ENCODE measurements at regions not wholly inside any gene's neighbourhood (a gene's known extent, or its start where the extent isn't known, plus 50 kb on each side); places are given as distances from the start of the nearest gene placed in this dataset.

DNA sequence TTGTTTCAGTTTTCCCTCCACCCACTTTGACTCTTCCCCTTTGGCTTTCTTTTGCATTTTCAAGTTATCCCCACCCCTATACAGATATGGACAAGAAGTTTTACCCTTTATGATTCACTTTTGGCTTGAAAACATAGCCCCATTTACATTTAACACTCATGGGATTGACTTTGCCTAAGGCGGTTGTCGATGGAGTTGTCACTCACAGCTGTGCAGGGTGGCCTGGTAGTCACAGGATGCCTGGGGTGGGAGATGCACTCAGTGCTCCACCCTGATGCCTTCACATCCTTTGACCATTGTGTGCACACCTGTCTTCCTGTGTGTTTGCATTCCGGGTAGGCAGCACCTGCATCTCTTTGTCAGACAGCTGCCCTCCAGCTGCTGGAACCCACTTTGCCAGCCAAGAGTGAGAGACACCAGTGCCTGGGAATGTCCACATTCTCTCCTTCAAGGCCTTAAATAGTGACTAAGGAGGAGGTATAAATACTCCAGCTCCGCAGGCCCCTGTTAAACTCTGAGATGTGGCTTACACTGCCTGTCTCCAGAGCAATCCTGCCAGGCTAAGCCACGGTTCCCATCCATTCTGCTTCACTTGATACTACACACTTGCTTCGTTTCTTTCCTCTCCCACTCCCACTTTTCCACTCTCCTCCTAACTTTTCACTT, 191.5 kb upstream of the SLC24A5 start:
- H3K27me3 ChIP-seq: no peaks in the 10 kb centered on the region
- no peak overlapping the region for H3K9ac ChIP-seq
- H3K9me3 ChIP-seq (ENCODE audit: low read depth): no peaks in the 10 kb centered on the region
- H3K4me1 ChIP-seq: no peaks in the 10 kb centered on the region
- no peaks in the 10 kb centered on the region for H3K4me1 Mint-ChIP-seq
- H3K79me2 ChIP-seq (ENCODE audit: low read depth): no peaks in the 10 kb centered on the region
- H3K36me3 Mint-ChIP-seq: no peaks in the 10 kb centered on the region
- no peak for DNase-seq (ENCODE audit: low spot score)
- no peak overlapping the region for H3K4me3 Mint-ChIP-seq
- H3K4me2 ChIP-seq: no peak overlapping the region
- no peaks in the 10 kb centered on the region for H3K9me3 Mint-ChIP-seq
- no peaks in the 10 kb centered on the region for H3K36me3 ChIP-seq
- no peaks in the 10 kb centered on the region for H4K20me1 ChIP-seq (ENCODE audit: low read depth)
- no peak overlapping the region for H3K27ac ChIP-seq
- TF ChIP-seq EZH2phosphoT487 (IDR thresholded peaks at IDR 0.05): no peak
- TF ChIP-seq, protein P1, sequence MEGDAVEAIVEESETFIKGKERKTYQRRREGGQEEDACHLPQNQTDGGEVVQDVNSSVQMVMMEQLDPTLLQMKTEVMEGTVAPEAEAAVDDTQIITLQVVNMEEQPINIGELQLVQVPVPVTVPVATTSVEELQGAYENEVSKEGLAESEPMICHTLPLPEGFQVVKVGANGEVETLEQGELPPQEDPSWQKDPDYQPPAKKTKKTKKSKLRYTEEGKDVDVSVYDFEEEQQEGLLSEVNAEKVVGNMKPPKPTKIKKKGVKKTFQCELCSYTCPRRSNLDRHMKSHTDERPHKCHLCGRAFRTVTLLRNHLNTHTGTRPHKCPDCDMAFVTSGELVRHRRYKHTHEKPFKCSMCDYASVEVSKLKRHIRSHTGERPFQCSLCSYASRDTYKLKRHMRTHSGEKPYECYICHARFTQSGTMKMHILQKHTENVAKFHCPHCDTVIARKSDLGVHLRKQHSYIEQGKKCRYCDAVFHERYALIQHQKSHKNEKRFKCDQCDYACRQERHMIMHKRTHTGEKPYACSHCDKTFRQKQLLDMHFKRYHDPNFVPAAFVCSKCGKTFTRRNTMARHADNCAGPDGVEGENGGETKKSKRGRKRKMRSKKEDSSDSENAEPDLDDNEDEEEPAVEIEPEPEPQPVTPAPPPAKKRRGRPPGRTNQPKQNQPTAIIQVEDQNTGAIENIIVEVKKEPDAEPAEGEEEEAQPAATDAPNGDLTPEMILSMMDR (IDR thresholded peaks at IDR 0.05): no peak
- TF ChIP-seq EZH2 (IDR thresholded peaks at IDR 0.05): no peak
- peaks cover 2% of the 10 kb centered on the region for H3K27me3 Mint-ChIP-seq (ENCODE audit: insufficient read depth, low read depth)
- no peaks in the 10 kb centered on the region for H3F3A ChIP-seq (ENCODE audit: low read depth)
- H3K4me3 ChIP-seq: no peak overlapping the region
- H3K27ac Mint-ChIP-seq: no peak overlapping the region
- H2AFZ ChIP-seq (replicated peaks): peak overlapping the region; percentile 61

DNA sequence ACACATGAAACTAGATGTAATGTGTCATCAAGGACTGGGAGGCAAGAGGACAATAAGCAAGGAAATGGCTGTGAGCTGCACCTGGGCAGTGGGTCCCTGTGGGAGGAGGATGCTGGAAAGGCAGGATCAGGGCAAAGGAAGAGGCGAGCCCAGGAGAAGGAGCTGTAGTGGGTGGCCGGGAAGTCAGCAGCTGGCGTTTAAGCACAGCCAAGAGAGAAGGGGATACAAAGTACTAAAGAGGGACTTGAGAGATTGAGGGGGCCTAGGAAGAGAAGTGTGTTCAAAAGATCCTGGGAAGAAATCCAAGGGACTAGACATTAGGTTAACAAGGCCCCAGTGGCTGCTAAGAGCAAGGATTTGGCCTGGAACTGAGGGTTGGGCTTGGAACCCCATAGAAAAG, 188.5 kb upstream of the SLC24A5 start:
- Histone ChIP-seq H3K4me2 (no peak overlapping the region), H3F3A (ENCODE audit: low read depth) (no peaks in the 10 kb centered on the region), H2AFZ (replicated peaks) (peak overlapping the region; percentile 3), H3K27ac (no peak overlapping the region), H4K20me1 (ENCODE audit: low read depth) (no peaks in the 10 kb centered on the region), H3K79me2 (ENCODE audit: low read depth) (no peaks in the 10 kb centered on the region), H3K9me3 (ENCODE audit: low read depth) (no peaks in the 10 kb centered on the region), H3K4me3 (no peak overlapping the region), H3K36me3 (no peaks in the 10 kb centered on the region), H3K27me3 (no peaks in the 10 kb centered on the region), H3K4me1 (no peaks in the 10 kb centered on the region), H3K9ac (no peak overlapping the region)
- no peaks in the 10 kb centered on the region for H3K4me1 Mint-ChIP-seq
- H3K27me3 Mint-ChIP-seq (ENCODE audit: insufficient read depth, low read depth): peaks cover 2% of the 10 kb centered on the region
- TF ChIP-seq EZH2 (IDR thresholded peaks at IDR 0.05) (no peak), EZH2phosphoT487 (IDR thresholded peaks at IDR 0.05) (no peak)
- TF ChIP-seq, protein P1 (IDR thresholded peaks at IDR 0.05): no peak
- no peak for DNase-seq (ENCODE audit: low spot score)
- no peak overlapping the region for H3K4me3 Mint-ChIP-seq
- H3K27ac Mint-ChIP-seq: no peak overlapping the region
- no peaks in the 10 kb centered on the region for H3K36me3 Mint-ChIP-seq
- H3K9me3 Mint-ChIP-seq: no peaks in the 10 kb centered on the region

DNA sequence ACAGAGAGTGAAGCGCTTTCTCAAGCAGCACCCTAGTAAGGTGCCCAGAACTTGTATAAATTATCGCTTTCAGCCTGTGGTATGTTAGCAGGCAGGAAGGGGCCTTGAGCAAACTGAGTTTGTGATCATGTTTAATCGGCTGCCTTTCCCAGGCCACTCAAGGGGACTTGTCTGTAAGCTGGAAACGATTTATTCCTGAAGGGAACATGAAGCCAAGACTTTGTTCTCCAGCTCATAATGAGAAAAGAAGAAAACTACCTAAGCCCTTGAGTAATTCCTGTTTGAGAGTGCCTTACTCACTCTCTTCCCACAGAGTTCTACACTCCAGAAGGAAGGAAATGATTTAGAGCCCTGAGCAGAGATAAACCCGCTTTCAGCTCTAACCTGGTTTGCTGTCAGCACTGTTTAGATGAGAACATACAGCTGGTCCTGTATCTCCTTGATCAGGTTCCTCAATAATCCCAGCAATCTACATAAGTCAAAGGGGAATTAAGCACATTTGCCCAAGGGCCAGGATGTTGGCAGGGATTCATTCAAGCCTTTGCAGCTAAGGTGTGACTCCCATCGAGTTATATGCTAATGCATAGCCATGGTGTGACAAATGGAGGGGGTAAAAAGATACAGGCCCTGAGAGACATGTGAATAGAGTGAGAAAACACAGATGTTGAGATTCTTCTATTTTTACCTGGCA, 187.7 kb upstream of the SLC24A5 start:
- Histone ChIP-seq H4K20me1 (ENCODE audit: low read depth) (no peaks in the 10 kb centered on the region), H3K4me3 (no peak overlapping the region), H3K4me2 (no peak overlapping the region), H3K27me3 (no peaks in the 10 kb centered on the region), H3F3A (ENCODE audit: low read depth) (no peaks in the 10 kb centered on the region), H3K36me3 (no peaks in the 10 kb centered on the region), H3K4me1 (no peaks in the 10 kb centered on the region), H3K79me2 (ENCODE audit: low read depth) (no peaks in the 10 kb centered on the region), H3K9ac (no peak overlapping the region), H3K27ac (no peak overlapping the region), H2AFZ (replicated peaks) (no peak overlapping the region), H3K9me3 (ENCODE audit: low read depth) (no peaks in the 10 kb centered on the region)
- no peak for DNase-seq (ENCODE audit: low spot score)
- Mint-ChIP-seq H3K4me1 (no peaks in the 10 kb centered on the region), H3K27ac (no peak overlapping the region), H3K9me3 (no peaks in the 10 kb centered on the region), H3K4me3 (no peak overlapping the region), H3K27me3 (ENCODE audit: insufficient read depth, low read depth) (peaks cover 2% of the 10 kb centered on the region), H3K36me3 (no peaks in the 10 kb centered on the region)
- no peak for TF ChIP-seq EZH2phosphoT487 (IDR thresholded peaks at IDR 0.05)
- TF ChIP-seq, protein P1 (IDR thresholded peaks at IDR 0.05): no peak
- no peak for TF ChIP-seq EZH2 (IDR thresholded peaks at IDR 0.05)
